HepG2 (cell line): ENCODE measurements at regions not wholly inside any gene's neighbourhood (a gene's known extent, or its start where the extent isn't known, plus 50 kb on each side); places are given as distances from the start of the nearest gene placed in this dataset.
A peak's percentile ranks its signal among the peaks of the same experiment; 100 is the strongest.

Experiments used
- CEBPG ChIP-seq: IDR thresholded peaks from 2 replicates; pipeline ENCODE4 v1.6.1; 2016
- CHD4 ChIP-seq: fragments of 200-600 bp; sonication (generic); IDR thresholded peaks from 2 replicates; pipeline ENCODE4 v1.7.0; 2017; ENCODE audit warnings: mild to moderate bottlenecking, low read length, borderline replicate concordance
- ERF ChIP-seq: IDR thresholded peaks from 2 replicates; pipeline ENCODE4 v1.6.1; 2018; ENCODE audit warnings: missing biosample characterization, missing genetic modification reagents
- GPBP1L1 ChIP-seq: sonication (generic); formaldehyde crosslinking; IDR thresholded peaks from 2 replicates; pipeline ENCODE4 v1.5.0; 2020; ENCODE audit warnings: mild to moderate bottlenecking, missing genetic modification reagents
- KAT2B ChIP-seq: fragments of 150-350 bp; IDR thresholded peaks from 2 replicates; pipeline ENCODE4 v1.6.1; 2014; ENCODE audit warnings: low read depth, low read length, borderline replicate concordance
- KAT8 ChIP-seq: IDR thresholded peaks from 2 replicates; pipeline ENCODE4 v1.6.1; 2016; ENCODE audit warnings: missing genetic modification reagents, missing compliant biosample characterization
- MED1 ChIP-seq: sonication (generic); formaldehyde crosslinking; IDR thresholded peaks from 2 replicates; pipeline ENCODE4 v1.4.0; 2020; ENCODE audit warnings: missing genetic modification reagents
- MXD1 ChIP-seq: sonication (generic); formaldehyde crosslinking; IDR thresholded peaks from 2 replicates; pipeline ENCODE4 v1.4.0; 2020; ENCODE audit warnings: mild to moderate bottlenecking, missing genetic modification reagents
- POGZ ChIP-seq: sonication (generic); formaldehyde crosslinking; IDR thresholded peaks from 2 replicates; pipeline ENCODE4 v1.4.0; 2020; ENCODE audit warnings: mild to moderate bottlenecking, missing genetic modification reagents
- PTBP1 ChIP-seq: fragments of 200-400 bp; formaldehyde crosslinking; IDR thresholded peaks from 2 replicates; pipeline ENCODE4 v1.6.1; 2018; ENCODE audit warnings: low read length, low read depth; ENCODE audit not compliant: poor library complexity, severe bottlenecking
- RARA ChIP-seq: IDR thresholded peaks from 2 replicates; pipeline ENCODE4 v1.6.1; 2016; ENCODE audit warnings: missing genetic modification reagents, missing compliant biosample characterization
- RXRA ChIP-seq: sonication (generic); formaldehyde crosslinking; IDR thresholded peaks from 2 replicates; pipeline ENCODE4 v1.5.1; 2020; ENCODE audit warnings: missing genetic modification reagents
- TCF7L2 ChIP-seq: IDR thresholded peaks from 2 replicates; pipeline ENCODE4 v1.6.1; 2011; ENCODE audit warnings: mild to moderate bottlenecking, low read depth, low read length, moderate library complexity
- ZNF136 ChIP-seq: sonication (generic); formaldehyde crosslinking; IDR thresholded peaks from 2 replicates; pipeline ENCODE4 v1.8.1; 2022; ENCODE audit warnings: low read depth, mild to moderate bottlenecking, moderate library complexity, missing genetic modification reagents
- ZNF224 ChIP-seq: sonication (generic); formaldehyde crosslinking; IDR thresholded peaks from 2 replicates; pipeline ENCODE4 v1.5.0; 2020; ENCODE audit warnings: mild to moderate bottlenecking, missing genetic modification reagents
- ZNF281 ChIP-seq: sonication (generic); formaldehyde crosslinking; IDR thresholded peaks from 2 replicates; pipeline ENCODE4 v1.4.0; 2020; ENCODE audit warnings: missing genetic modification reagents, borderline replicate concordance
- ZNF282 ChIP-seq: fragments of 450-650 bp; IDR thresholded peaks from 2 replicates; pipeline ENCODE4 v1.6.1; 2018; ENCODE audit not compliant: partially characterized antibody
- ZNF296 ChIP-seq: sonication (generic); formaldehyde crosslinking; conservative IDR thresholded peaks from 2 replicates; pipeline ENCODE4 v1.5.0; 2020; ENCODE audit warnings: mild to moderate bottlenecking, missing genetic modification reagents
- ZNF317 ChIP-seq: sonication (generic); formaldehyde crosslinking; IDR thresholded peaks from 2 replicates; pipeline ENCODE4 v1.5.0; 2020; ENCODE audit warnings: mild to moderate bottlenecking, missing genetic modification reagents
- ZNF430 ChIP-seq: sonication (generic); formaldehyde crosslinking; IDR thresholded peaks from 2 replicates; pipeline ENCODE4 v1.9.0; 2021; ENCODE audit warnings: mild to moderate bottlenecking, missing genetic modification reagents
- ZNF496 ChIP-seq: sonication (generic); formaldehyde crosslinking; IDR thresholded peaks from 2 replicates; pipeline ENCODE4 v1.8.1; 2023; ENCODE audit warnings: mild to moderate bottlenecking, moderate library complexity, missing genetic modification reagents; ENCODE audit not compliant: insufficient replicate concordance
- ZNF546 ChIP-seq: sonication (generic); formaldehyde crosslinking; conservative IDR thresholded peaks from 2 replicates; pipeline ENCODE4 v1.8.1; 2023; ENCODE audit warnings: mild to moderate bottlenecking, missing genetic modification reagents
- ZNF619 ChIP-seq: sonication (generic); formaldehyde crosslinking; IDR thresholded peaks from 2 replicates; pipeline ENCODE4 v1.4.0; 2020; ENCODE audit warnings: mild to moderate bottlenecking, missing genetic modification reagents
- ZNF691 ChIP-seq: sonication (generic); formaldehyde crosslinking; IDR thresholded peaks from 2 replicates; pipeline ENCODE4 v1.4.0; 2020; ENCODE audit warnings: missing genetic modification reagents, low read depth, mild to moderate bottlenecking, borderline replicate concordance
- ZNF740 ChIP-seq: sonication (generic); formaldehyde crosslinking; IDR thresholded peaks from 2 replicates; pipeline ENCODE4 v1.4.0; 2020; ENCODE audit warnings: missing genetic modification reagents
- ZNF816 ChIP-seq: sonication (generic); formaldehyde crosslinking; IDR thresholded peaks from 2 replicates; pipeline ENCODE4 v1.8.0; 2022; ENCODE audit warnings: missing genetic modification reagents, mild to moderate bottlenecking, borderline replicate concordance

GRCh38 chr20:5688431-5688972 lies 61.7 kb upstream of the SHLD1 start (continued):
- peak; percentile 64; the same call in 1 of the 2 replicates for TF ChIP-seq RXRA
- TF ChIP-seq MED1 (CRISPR knock-in tag), result peak; percentile 44; the same call in 1 of the 2 replicates
- TF ChIP-seq KAT8 (CRISPR knock-in tag), result no peak
- no peak for TF ChIP-seq ZNF546 (CRISPR knock-in tag)
- TF ChIP-seq TCF7L2, result no peak
- peak; percentile 62; the same call in 1 of the 2 replicates for TF ChIP-seq ZNF281 (CRISPR knock-in tag)
- TF ChIP-seq MXD1 (CRISPR knock-in tag), result peak; percentile 69; the same call in 1 of the 2 replicates
- no peak for TF ChIP-seq GPBP1L1 (CRISPR knock-in tag)
- no peak for TF ChIP-seq ZNF496
- TF ChIP-seq ZNF317 (CRISPR knock-in tag), result no peak
- TF ChIP-seq ZNF224, result no peak
- 0 out of 2 replicates have a peak, but pooled peaks have one; percentile 31 for TF ChIP-seq POGZ (CRISPR knock-in tag)
- no peak for TF ChIP-seq ZNF282
- TF ChIP-seq RARA (CRISPR knock-in tag), result peak; percentile 52
- no peak for TF ChIP-seq ZNF430 (CRISPR knock-in tag)
- TF ChIP-seq ZNF816 (CRISPR knock-in tag), result no peak
- TF ChIP-seq KAT2B, result no peak
- 0 out of 2 replicates have a peak, but pooled peaks have one; percentile 50 for TF ChIP-seq ZNF691
- TF ChIP-seq ZNF136 (CRISPR knock-in tag), result no peak
- no peak for TF ChIP-seq CHD4
- no peak for TF ChIP-seq PTBP1
- no peak; the same call in 1 of the 2 replicates for TF ChIP-seq ERF
- TF ChIP-seq ZNF740, result no peak; the same call in 1 of the 2 replicates
- no peak for TF ChIP-seq ZNF296 (CRISPR knock-in tag)
- no peak for TF ChIP-seq CEBPG (CRISPR knock-in tag)
- TF ChIP-seq ZNF619 (CRISPR knock-in tag), result no peak
